ENCODE measurements at regions not wholly inside any gene's neighbourhood (a gene's known extent, or its start where the extent isn't known, plus 50 kb on each side); places are given as distances from the start of the nearest gene placed in this dataset.

DNA sequence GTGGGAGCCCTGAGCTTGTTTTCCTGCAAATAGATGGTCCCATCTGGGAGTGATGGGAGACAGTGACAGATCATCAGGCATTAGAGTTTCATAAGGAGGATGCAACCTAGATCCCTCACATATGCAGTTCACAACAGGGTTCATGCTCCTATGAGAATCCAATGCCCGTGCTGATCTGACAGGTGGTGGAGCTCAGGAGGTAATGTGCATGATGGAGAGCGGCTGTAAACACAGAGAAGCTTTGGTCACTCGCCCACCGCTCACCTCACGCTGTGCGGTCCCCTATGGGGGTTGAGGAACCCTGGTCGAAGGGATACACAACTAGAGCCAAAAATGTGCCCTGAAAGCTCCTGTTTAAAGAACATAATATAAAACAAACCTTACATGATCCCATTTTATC, 88.5 kb upstream of the CREB5 start:
- no peaks in the 10 kb centered on the region for H3K36me3 ChIP-seq (ENCODE audit: control insufficient read depth, insufficient read depth, low read length)
- Mint-ChIP-seq H3K27me3 (ENCODE audit: insufficient read depth, unreplicated experiment) (no peaks in the 10 kb centered on the region), H3K4me1 (ENCODE audit: low read depth, unreplicated experiment) (no peaks in the 10 kb centered on the region), H3K36me3 (ENCODE audit: insufficient read depth, unreplicated experiment) (no peaks in the 10 kb centered on the region), H3K9me3 (ENCODE audit: unreplicated experiment) (no peaks in the 10 kb centered on the region), H3K27ac (ENCODE audit: unreplicated experiment) (no peak overlapping the region), H3K4me3 (ENCODE audit: unreplicated experiment) (no peak overlapping the region)
- CTCF ChIA-PET = interaction anchor here (1.2 kb wide), 1 partner anchor 25 kb away, joined by 3 read pairs; no protein-coding TSS in a partner anchor
- intact Hi-C loops (cut with micrococcal nuclease; ENCODE audit: unreplicated experiment) = no loop called here
- POLR2A ChIA-PET = no interaction called here
- TF ChIP-seq, protein P1, sequence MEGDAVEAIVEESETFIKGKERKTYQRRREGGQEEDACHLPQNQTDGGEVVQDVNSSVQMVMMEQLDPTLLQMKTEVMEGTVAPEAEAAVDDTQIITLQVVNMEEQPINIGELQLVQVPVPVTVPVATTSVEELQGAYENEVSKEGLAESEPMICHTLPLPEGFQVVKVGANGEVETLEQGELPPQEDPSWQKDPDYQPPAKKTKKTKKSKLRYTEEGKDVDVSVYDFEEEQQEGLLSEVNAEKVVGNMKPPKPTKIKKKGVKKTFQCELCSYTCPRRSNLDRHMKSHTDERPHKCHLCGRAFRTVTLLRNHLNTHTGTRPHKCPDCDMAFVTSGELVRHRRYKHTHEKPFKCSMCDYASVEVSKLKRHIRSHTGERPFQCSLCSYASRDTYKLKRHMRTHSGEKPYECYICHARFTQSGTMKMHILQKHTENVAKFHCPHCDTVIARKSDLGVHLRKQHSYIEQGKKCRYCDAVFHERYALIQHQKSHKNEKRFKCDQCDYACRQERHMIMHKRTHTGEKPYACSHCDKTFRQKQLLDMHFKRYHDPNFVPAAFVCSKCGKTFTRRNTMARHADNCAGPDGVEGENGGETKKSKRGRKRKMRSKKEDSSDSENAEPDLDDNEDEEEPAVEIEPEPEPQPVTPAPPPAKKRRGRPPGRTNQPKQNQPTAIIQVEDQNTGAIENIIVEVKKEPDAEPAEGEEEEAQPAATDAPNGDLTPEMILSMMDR (IDR thresholded peaks at IDR 0.05; ENCODE audit: insufficient read depth in 1 of 2, low read depth in 1 of 2, low read length in 1 of 2, severe bottlenecking in 1 of 2, unreplicated experiment in 1 of 2) = no peak
- no peaks in the 10 kb centered on the region for H3K27me3 ChIP-seq (replicated peaks; ENCODE audit: control insufficient read depth, insufficient read depth, low read length)
- no peak for DNase-seq
- no peaks in the 10 kb centered on the region for H3K9me3 ChIP-seq
- no peaks in the 10 kb centered on the region for H3K4me1 ChIP-seq
- H3K4me3 ChIP-seq (ENCODE audit: low read depth, low read length) = no peak overlapping the region
- no TSS peak for BruUV-seq (replicated peaks)

GRCh38 chr7:28328146-28328545, 84.2 kb upstream of the CREB5 start:
- TF ChIP-seq, protein P1 (IDR thresholded peaks at IDR 0.05; ENCODE audit: insufficient read depth in 1 of 2, low read depth in 1 of 2, low read length in 1 of 2, severe bottlenecking in 1 of 2, unreplicated experiment in 1 of 2) = no peak
- no peaks in the 10 kb centered on the region for H3K36me3 ChIP-seq (ENCODE audit: control insufficient read depth, insufficient read depth, low read length)
- ChIA-PET CTCF (no interaction called here), POLR2A (no interaction called here)
- H3K27ac Mint-ChIP-seq (ENCODE audit: unreplicated experiment) = no peak overlapping the region
- H3K4me1 ChIP-seq = no peaks in the 10 kb centered on the region
- H3K4me3 Mint-ChIP-seq (ENCODE audit: unreplicated experiment) = no peak overlapping the region
- no peaks in the 10 kb centered on the region for H3K36me3 Mint-ChIP-seq (ENCODE audit: insufficient read depth, unreplicated experiment)
- no peaks in the 10 kb centered on the region for H3K27me3 Mint-ChIP-seq (ENCODE audit: insufficient read depth, unreplicated experiment)
- BruUV-seq (replicated peaks) = no TSS peak
- intact Hi-C loops (cut with micrococcal nuclease; ENCODE audit: unreplicated experiment) = no loop called here
- no peaks in the 10 kb centered on the region for H3K27me3 ChIP-seq (replicated peaks; ENCODE audit: control insufficient read depth, insufficient read depth, low read length)
- no peak for DNase-seq
- no peaks in the 10 kb centered on the region for H3K9me3 ChIP-seq
- no peak overlapping the region for H3K4me3 ChIP-seq (ENCODE audit: low read depth, low read length)
- H3K4me1 Mint-ChIP-seq (ENCODE audit: low read depth, unreplicated experiment) = no peaks in the 10 kb centered on the region
- peaks cover 1% of the 10 kb centered on the region for H3K9me3 Mint-ChIP-seq (ENCODE audit: unreplicated experiment)

GRCh38 chr7:28328822-28329660, 83.3 kb upstream of the CREB5 start:
- no peaks in the 10 kb centered on the region for H3K4me1 Mint-ChIP-seq (ENCODE audit: low read depth, unreplicated experiment)
- CTCF ChIA-PET = interaction anchor here (0.6 kb wide), 1 partner anchor 52 kb away, joined by 4 read pairs; no protein-coding TSS in a partner anchor
- no peaks in the 10 kb centered on the region for H3K4me1 ChIP-seq
- DNase-seq = no peak
- no TSS peak for BruUV-seq (replicated peaks)
- H3K27me3 Mint-ChIP-seq (ENCODE audit: insufficient read depth, unreplicated experiment) = no peaks in the 10 kb centered on the region
- H3K4me3 ChIP-seq (ENCODE audit: low read depth, low read length) = no peak overlapping the region
- no peaks in the 10 kb centered on the region for H3K9me3 ChIP-seq
- no peak overlapping the region for H3K4me3 Mint-ChIP-seq (ENCODE audit: unreplicated experiment)
- TF ChIP-seq, protein P1 (IDR thresholded peaks at IDR 0.05; ENCODE audit: insufficient read depth in 1 of 2, low read depth in 1 of 2, low read length in 1 of 2, severe bottlenecking in 1 of 2, unreplicated experiment in 1 of 2) = no peak
- POLR2A ChIA-PET = no interaction called here
- no peak overlapping the region for H3K27ac Mint-ChIP-seq (ENCODE audit: unreplicated experiment)
- peaks cover 10% of the 10 kb centered on the region for H3K9me3 Mint-ChIP-seq (ENCODE audit: unreplicated experiment)
- H3K36me3 ChIP-seq (ENCODE audit: control insufficient read depth, insufficient read depth, low read length) = no peaks in the 10 kb centered on the region
- intact Hi-C loops (cut with micrococcal nuclease; ENCODE audit: unreplicated experiment) = no loop called here
- no peaks in the 10 kb centered on the region for H3K36me3 Mint-ChIP-seq (ENCODE audit: insufficient read depth, unreplicated experiment)
- no peaks in the 10 kb centered on the region for H3K27me3 ChIP-seq (replicated peaks; ENCODE audit: control insufficient read depth, insufficient read depth, low read length)
